HCEC 1CT (cell line): ENCODE measurements at regions not wholly inside any gene's neighbourhood (a gene's known extent, or its start where the extent isn't known, plus 50 kb on each side); places are given as distances from the start of the nearest gene placed in this dataset.
"Not testable (repeated sequence)": the region's sequence is repeated elsewhere in the genome, so short reads cannot be mapped to it uniquely, and the experiment has no call there.

Source experiments
- DNase-seq: peaks from one replicate; pipeline ENCODE4 v3.0.0-alpha.2; 2017

- no peak for DNase-seq
Measured at GRCh38 chr11:134942681-134943080, 530.6 kb upstream of the B3GAT1 start.

- not testable (repeated sequence) for DNase-seq
Measured at GRCh38 chr11:134941936-134942600, 530.0 kb upstream of the B3GAT1 start.

GRCh38 chr11:134941326-134941725 lies 529.3 kb upstream of the B3GAT1 start:
- DNase-seq, result no peak

- DNase-seq, result no peak
Measured at GRCh38 chr11:134940441-134941126, 528.5 kb upstream of the B3GAT1 start.

- DNase-seq, result no peak
Measured at GRCh38 chr11:134939905-134940304, 527.9 kb upstream of the B3GAT1 start.

- no peak for DNase-seq
Measured at GRCh38 chr11:134939031-134939430, 527.0 kb upstream of the B3GAT1 start.

GRCh38 chr11:134938212-134938611 lies 526.2 kb upstream of the B3GAT1 start:
- no peak for DNase-seq

- not testable (repeated sequence) for DNase-seq
Measured at GRCh38 chr11:134937193-134937592, 525.2 kb upstream of the B3GAT1 start.

GRCh38 chr11:134932761-134933160 lies 520.7 kb upstream of the B3GAT1 start:
- DNase-seq, result no peak

GRCh38 chr11:134925432-134925831 lies 513.4 kb upstream of the B3GAT1 start:
- no peak for DNase-seq

GRCh38 chr11:134923441-134923840 lies 511.4 kb upstream of the B3GAT1 start:
- no peak for DNase-seq

- DNase-seq, result no peak
Measured at GRCh38 chr11:134921938-134922337, 509.9 kb upstream of the B3GAT1 start.

- no peak for DNase-seq
Measured at GRCh38 chr11:134920851-134921608, 509.0 kb upstream of the B3GAT1 start.

- no peak for DNase-seq
Measured at GRCh38 chr11:134916421-134917213, 504.6 kb upstream of the B3GAT1 start.

GRCh38 chr11:134915881-134916280 lies 503.8 kb upstream of the B3GAT1 start:
- no peak for DNase-seq

GRCh38 chr11:134915212-134915611 lies 503.2 kb upstream of the B3GAT1 start:
- no peak for DNase-seq

GRCh38 chr11:134913999-134914590 lies 502.1 kb upstream of the B3GAT1 start:
- no peak for DNase-seq

GRCh38 chr11:134913391-134913790 lies 501.3 kb upstream of the B3GAT1 start:
- no peak for DNase-seq

GRCh38 chr11:134911514-134912180 lies 499.6 kb upstream of the B3GAT1 start:
- no peak for DNase-seq

GRCh38 chr11:134908583-134908982 lies 496.5 kb upstream of the B3GAT1 start:
- DNase-seq, result no peak

GRCh38 chr11:134907636-134908035 lies 495.6 kb upstream of the B3GAT1 start:
- no peak for DNase-seq

GRCh38 chr11:134906356-134906955 lies 494.4 kb upstream of the B3GAT1 start:
- no peak for DNase-seq
